Activated CD4-positive, alpha-beta T cell treated with anti-CD3 and anti-CD28 coated beads, Interleukin-2, amount 10 ng/mL, durations not matched to agents 7 days and 5 days (primary cell): ENCODE measurements at regions not wholly inside any gene's neighbourhood (a gene's known extent, or its start where the extent isn't known, plus 50 kb on each side); places are given as distances from the start of the nearest gene placed in this dataset.
"Not testable (repeated sequence)": the region's sequence is repeated elsewhere in the genome, so short reads cannot be mapped to it uniquely, and the experiment has no call there.

Experiments used
- CTCF ChIA-PET: fragments of 350-600 bp; sonication (Branson Sonifier 250); formaldehyde crosslinking; loops from one replicate; lab custom pipeline; 2021; ENCODE audit warnings: antibody characterized with exemption; lab: Charles Lee
- POLR2A ChIA-PET: fragments of 350-600 bp; sonication (Branson Sonifier 250); formaldehyde crosslinking; loops from one replicate; lab custom pipeline; 2021; ENCODE audit warnings: antibody characterized with exemption; lab: Charles Lee
- DNase-seq: peaks from one replicate; pipeline ENCODE4 v3.0.0-alpha.2; 2020
- H3K27ac Mint-ChIP-seq: one replicate; pipeline ENCODE4 v1.8.0; 2021; ENCODE audit warnings: mild to moderate bottlenecking, moderate library complexity, mixed read lengths
- H3K27me3 Mint-ChIP-seq: one replicate; pipeline ENCODE4 v1.8.0; 2021; ENCODE audit warnings: mixed read lengths
- H3K36me3 Mint-ChIP-seq: one replicate; pipeline ENCODE4 v1.8.0; 2021; ENCODE audit warnings: low read depth, mixed read lengths
- H3K4me1 Mint-ChIP-seq: one replicate; pipeline ENCODE4 v1.8.0; 2021; ENCODE audit warnings: mixed read lengths
- H3K4me3 Mint-ChIP-seq: one replicate; pipeline ENCODE4 v1.8.0; 2021; ENCODE audit warnings: mild to moderate bottlenecking, moderate library complexity, mixed read lengths
- H3K9me3 Mint-ChIP-seq: one replicate; pipeline ENCODE4 v1.8.0; 2021; ENCODE audit warnings: mixed read lengths

DNA sequence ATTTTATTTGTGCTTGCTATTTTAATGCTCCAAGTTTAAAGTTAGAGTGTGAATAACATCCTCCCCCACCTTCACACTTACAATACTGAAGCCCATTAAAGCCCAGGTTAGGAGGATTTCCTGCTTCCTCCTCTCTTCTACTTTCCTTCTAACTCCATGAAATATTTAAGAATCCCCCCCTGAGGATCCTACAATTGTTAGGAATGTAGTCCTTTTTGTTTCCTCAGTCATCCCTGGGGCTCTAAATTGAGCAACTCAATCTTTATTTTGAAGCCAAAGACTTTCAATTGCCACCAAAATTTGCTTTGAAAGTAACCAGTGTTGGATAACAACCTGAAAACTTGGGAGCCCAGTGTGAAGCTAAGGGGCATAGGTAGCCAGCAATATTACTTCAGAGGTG is 276.9 kb downstream of the FAM47A start:
- H3K4me1 Mint-ChIP-seq, result no peaks in the 10 kb centered on the region
- CTCF ChIA-PET, result no interaction called here
- no peaks in the 10 kb centered on the region for H3K27me3 Mint-ChIP-seq
- no peaks in the 10 kb centered on the region for H3K36me3 Mint-ChIP-seq
- POLR2A ChIA-PET, result no interaction called here
- no peak for DNase-seq
- H3K27ac Mint-ChIP-seq, result no peak overlapping the region
- H3K4me3 Mint-ChIP-seq, result no peak overlapping the region
- H3K9me3 Mint-ChIP-seq, result no peaks in the 10 kb centered on the region

DNA sequence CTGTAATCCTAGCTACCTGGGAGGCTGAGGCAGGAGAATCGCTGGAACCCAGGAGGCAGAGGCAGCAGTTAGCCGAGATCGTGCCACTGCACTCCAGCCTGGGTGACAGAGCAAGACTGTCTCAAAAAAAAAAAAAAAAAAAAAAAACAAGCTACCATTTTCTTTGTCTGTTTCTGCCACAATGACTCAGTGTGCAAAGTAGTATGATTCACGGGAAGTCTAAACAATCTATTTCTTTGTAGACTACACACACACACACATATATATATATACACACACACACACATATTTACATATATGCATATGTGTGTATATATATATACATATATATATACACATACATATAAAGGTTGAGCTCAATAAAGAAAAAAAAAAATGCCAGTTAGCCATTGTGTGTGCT is 280.0 kb downstream of the FAM47A start:
- H3K4me3 Mint-ChIP-seq, H3K27ac Mint-ChIP-seq, H3K9me3 Mint-ChIP-seq, POLR2A ChIA-PET, H3K4me1 Mint-ChIP-seq, DNase-seq, H3K36me3 Mint-ChIP-seq, H3K27me3 Mint-ChIP-seq: not testable (repeated sequence)
- CTCF ChIA-PET, result interaction anchor here (0.6 kb wide), 1 partner anchor 12 kb away, joined by 3 read pairs; no protein-coding TSS in a partner anchor

DNA sequence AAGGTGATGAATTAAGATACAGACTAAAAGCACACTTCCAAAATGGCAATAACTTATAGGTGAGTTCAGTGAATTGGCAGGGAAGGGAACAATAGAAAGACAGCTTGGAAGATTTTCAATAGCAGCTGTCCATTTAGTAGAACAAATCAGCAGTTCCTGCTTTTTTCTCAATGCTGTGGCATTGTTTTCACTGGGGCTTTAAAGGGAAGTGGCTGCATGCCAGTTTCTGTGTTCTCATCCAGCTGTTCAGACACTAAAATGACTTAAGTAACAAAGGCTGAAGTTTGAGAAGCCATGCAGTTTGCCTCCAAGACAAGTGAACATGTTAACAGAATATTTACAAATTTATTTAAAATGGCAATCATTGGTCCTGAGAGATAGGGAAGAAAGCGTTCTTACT is 291.9 kb downstream of the FAM47A start:
- CTCF ChIA-PET, result interaction anchor here (0.6 kb wide), 1 partner anchor 12 kb away, joined by 3 read pairs; no protein-coding TSS in a partner anchor
- no peak overlapping the region for H3K27ac Mint-ChIP-seq

DNA sequence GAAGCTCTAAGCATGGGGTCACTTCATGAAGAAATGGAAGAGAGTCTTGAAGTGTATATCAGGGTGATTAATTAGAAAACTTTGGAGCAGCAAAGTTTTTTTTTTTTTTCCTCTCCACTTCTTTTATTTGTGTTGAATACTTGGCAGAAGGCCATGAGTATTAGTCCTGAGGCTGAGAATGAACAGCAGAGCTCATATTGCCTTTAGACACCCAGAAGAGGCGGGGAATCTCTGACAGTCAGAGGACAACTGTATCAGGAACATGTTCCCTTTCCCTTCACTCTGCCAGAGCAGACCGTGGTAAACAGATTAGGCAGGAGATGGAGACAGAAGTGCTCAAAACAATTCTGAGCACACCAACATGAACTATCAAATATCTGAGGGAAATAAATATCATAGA is 300.9 kb downstream of the FAM47A start:
- DNase-seq, result no peak
- ChIA-PET POLR2A (no interaction called here), CTCF (no interaction called here)
- Mint-ChIP-seq H3K27me3 (no peaks in the 10 kb centered on the region), H3K4me3 (no peak overlapping the region), H3K9me3 (peaks cover 3% of the 10 kb centered on the region), H3K36me3 (no peaks in the 10 kb centered on the region), H3K27ac (no peak overlapping the region), H3K4me1 (no peaks in the 10 kb centered on the region)

More for the DNA sequence above, 291.9 kb downstream of the FAM47A start:
- H3K36me3 Mint-ChIP-seq, result no peaks in the 10 kb centered on the region
- DNase-seq, result no peak
- no peak overlapping the region for H3K4me3 Mint-ChIP-seq
- POLR2A ChIA-PET, result no interaction called here
- H3K9me3 Mint-ChIP-seq, result no peaks in the 10 kb centered on the region
- H3K27me3 Mint-ChIP-seq, result no peaks in the 10 kb centered on the region
- H3K4me1 Mint-ChIP-seq, result no peaks in the 10 kb centered on the region

DNA sequence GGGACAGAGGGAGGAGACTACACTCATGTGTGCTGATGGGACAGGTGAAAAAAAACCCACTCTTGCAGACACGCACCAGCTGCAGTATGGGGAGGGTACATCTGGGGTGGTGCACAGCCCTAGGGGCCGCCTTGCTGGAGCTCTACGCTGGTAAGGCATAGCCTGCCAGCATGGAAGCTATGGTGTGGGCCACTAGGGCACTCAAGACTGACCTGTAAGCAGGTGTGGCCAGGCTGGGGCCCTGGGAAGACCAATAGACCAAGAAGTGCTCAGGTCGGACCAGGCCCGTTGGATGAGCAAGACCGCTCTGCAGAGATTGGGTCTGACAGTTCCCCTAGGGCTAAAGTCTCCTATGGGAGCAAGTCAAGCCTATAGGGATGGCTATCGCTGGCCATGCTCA is 314.8 kb downstream of the FAM47A start:
- Mint-ChIP-seq H3K36me3 (no peaks in the 10 kb centered on the region), H3K27ac (no peak overlapping the region), H3K9me3 (peaks cover 3% of the 10 kb centered on the region), H3K4me1 (no peaks in the 10 kb centered on the region), H3K27me3 (no peaks in the 10 kb centered on the region), H3K4me3 (no peak overlapping the region)
- no peak for DNase-seq
- ChIA-PET POLR2A (no interaction called here), CTCF (no interaction called here)

DNA sequence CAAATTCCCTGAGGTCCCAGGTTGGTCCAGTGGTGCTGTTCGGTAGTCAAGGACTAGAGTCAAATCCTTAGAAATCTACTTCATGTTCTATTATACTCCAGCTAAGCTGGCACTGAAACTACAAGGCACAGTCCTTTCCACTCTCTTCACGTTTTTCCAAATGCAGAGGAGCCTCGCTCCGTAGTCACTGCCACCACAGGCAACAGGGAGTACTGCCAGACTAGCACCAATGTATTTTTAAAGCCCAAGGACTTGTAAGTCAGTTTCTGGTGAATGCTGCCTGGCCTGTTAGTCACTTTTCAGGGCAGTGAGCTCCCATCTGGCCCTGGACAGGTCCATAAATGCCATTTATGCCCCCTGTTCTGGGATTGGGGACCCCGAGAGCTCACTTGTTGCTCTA is 323.5 kb downstream of the FAM47A start:
- Mint-ChIP-seq H3K27me3 (no peaks in the 10 kb centered on the region), H3K9me3 (peaks cover 2% of the 10 kb centered on the region), H3K27ac (no peak overlapping the region), H3K4me3 (no peak overlapping the region), H3K4me1 (no peaks in the 10 kb centered on the region), H3K36me3 (no peaks in the 10 kb centered on the region)
- ChIA-PET CTCF (no interaction called here), POLR2A (no interaction called here)
- no peak for DNase-seq

DNA sequence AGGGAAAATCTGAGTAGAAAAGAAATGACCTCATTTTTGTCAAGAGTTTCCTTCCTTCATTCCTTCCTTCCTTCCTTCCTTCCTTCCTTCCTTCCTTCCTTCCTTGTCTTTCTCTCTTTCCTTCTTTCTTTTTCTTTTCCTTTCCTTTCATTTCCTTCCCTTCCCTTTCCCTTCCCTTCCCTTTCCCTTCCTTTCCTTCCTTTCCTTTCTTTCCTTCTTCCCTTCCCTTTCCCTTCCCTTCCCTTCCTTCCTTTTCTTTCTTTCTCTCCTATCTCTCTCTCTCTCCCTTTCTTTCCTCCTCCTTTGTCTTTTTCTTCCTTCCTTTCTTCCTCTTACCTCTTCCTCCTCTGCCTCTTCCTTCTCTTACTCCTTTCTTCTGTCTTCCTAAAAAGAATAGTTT is 347.6 kb downstream of the FAM47A start:
- no peak overlapping the region for H3K27ac Mint-ChIP-seq
- no peaks in the 10 kb centered on the region for H3K27me3 Mint-ChIP-seq

DNA sequence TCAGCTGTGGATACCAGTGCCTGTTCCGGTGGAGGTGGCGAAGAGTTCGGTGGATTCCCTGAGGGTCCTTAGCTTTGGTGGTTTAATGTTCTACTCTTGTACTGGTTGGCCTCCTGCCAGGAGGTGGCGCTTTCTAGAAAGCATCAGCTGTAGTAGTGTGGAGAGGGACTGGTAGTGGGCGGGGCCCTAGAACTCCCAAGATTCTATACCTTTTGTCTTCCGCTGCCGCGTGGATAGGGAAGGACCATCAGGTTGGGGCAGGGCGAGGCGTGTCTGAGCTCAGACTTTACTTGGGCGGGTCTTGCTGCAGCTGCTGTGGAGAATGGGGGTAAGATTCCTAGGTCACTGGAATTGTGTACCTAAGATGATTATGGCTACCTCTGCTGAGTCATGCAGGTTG is 390.3 kb downstream of the FAM47A start:
- CTCF ChIA-PET, result no interaction called here
- H3K4me1 Mint-ChIP-seq, result no peaks in the 10 kb centered on the region
- no peaks in the 10 kb centered on the region for H3K36me3 Mint-ChIP-seq
- no peak overlapping the region for H3K4me3 Mint-ChIP-seq
- DNase-seq, result no peak
- H3K27ac Mint-ChIP-seq, result no peak overlapping the region
- no peaks in the 10 kb centered on the region for H3K9me3 Mint-ChIP-seq
- H3K27me3 Mint-ChIP-seq, result no peaks in the 10 kb centered on the region
- POLR2A ChIA-PET, result no interaction called here

More for the DNA sequence above, 347.6 kb downstream of the FAM47A start:
- Mint-ChIP-seq H3K4me1 (no peaks in the 10 kb centered on the region), H3K9me3 (no peaks in the 10 kb centered on the region), H3K4me3 (no peak overlapping the region), H3K36me3 (no peaks in the 10 kb centered on the region)
- POLR2A ChIA-PET, result no interaction called here
- no peak for DNase-seq
- CTCF ChIA-PET, result no interaction called here

DNA sequence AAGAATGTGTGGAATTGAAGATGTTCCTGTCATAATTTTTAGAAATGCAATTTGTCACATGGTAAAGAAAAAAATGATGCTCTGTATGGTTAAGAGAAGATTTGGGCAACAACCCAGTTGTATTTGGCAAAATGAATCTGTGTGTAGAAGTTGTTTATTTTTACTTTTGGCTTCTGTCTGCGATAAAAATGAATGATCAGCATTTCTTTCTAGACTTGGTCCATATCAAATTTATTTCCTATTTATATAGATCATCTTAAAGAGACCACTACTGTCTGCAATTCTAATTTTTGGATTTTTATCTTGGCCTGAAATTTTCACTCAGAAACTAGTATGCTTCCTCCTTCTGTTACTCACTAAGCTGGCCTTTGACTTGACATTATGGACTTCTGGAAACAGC is 396.9 kb downstream of the FAM47A start:
- no peaks in the 10 kb centered on the region for H3K27me3 Mint-ChIP-seq
- peaks cover 2% of the 10 kb centered on the region for H3K9me3 Mint-ChIP-seq
- no peaks in the 10 kb centered on the region for H3K36me3 Mint-ChIP-seq
- DNase-seq, result no peak
- no peak overlapping the region for H3K27ac Mint-ChIP-seq
- H3K4me3 Mint-ChIP-seq, result no peak overlapping the region
- POLR2A ChIA-PET, result no interaction called here
- CTCF ChIA-PET, result no interaction called here
- H3K4me1 Mint-ChIP-seq, result no peaks in the 10 kb centered on the region

DNA sequence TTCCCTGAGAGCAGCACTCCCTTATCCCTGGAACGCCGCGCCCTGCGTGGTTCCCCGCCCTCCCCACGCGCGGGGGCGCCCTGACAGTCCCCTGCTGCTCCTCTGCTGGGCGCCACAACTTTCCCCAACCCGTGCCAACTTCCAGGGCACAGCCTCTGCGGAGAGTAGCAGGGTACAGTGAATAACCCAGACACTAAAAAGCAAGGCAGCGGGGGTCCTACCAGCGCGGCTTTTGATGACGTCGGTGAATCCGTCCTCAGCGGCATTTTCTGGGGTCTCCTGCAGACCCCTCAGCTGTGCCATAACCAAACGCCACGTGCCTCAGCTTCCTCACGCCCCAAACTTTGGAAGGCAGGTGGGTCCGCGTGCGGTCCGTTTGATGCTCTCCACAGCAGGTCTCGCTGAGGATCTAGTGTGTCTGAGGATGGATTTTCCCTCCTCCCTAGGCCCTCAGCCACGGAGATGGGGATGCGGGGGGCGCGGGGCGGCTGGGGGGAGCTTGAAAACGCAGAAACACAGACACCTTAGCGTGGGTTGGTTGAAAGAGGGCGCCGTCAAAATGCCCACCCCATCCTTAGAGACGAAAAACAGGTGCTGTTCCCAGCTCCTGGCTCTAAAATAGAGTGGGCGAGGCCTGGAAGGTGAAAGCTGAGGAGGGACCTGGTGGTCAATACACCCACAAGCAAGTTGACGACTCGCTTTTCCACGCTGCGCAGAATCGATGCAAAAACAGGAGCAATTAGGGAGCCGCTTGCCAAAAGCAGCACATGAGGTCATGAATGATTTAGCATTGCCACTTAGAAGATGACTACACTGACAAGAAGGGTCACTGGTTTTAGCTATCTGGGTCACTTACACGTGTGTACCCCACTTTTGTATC is 405.6 kb downstream of the FAM47A start:
- DNase-seq, result no peak
- ChIA-PET CTCF (no interaction called here), POLR2A (no interaction called here)
- Mint-ChIP-seq H3K4me1 (no peaks in the 10 kb centered on the region), H3K9me3 (no peaks in the 10 kb centered on the region), H3K4me3 (no peak overlapping the region), H3K27ac (no peak overlapping the region), H3K27me3 (no peaks in the 10 kb centered on the region), H3K36me3 (no peaks in the 10 kb centered on the region)

DNA sequence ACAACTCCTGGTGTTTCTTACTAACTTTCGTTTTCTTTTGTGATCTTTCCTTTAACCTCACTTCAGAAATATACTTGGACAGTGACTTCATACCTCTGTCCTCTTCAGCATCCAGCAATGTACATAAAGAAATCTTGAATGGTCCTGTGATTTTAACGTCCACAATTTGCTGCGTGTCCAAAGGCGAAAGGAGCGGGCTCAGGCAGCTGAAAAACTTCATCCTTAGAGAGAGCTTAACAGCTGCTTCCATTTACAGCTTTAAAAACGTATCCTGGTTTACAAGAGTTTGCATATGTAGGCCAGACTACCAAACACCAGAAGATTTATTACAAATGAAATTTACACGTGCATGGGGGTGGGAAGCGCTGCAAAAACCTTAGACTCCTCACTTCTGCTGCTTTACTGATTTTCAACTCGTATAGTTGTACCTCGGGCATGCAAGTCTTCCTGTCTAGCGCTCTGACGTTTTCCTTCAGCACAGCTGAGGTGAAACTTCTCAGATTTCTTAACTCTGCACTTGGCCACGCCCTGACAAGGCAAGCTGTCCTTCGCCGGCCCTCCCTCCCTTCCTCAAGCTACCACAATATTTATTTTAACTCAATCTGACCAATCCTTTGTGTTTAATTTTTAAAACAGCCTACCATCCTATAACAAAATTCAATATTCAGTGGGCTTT is 406.4 kb downstream of the FAM47A start:
- H3K4me1 Mint-ChIP-seq, result no peaks in the 10 kb centered on the region
- H3K9me3 Mint-ChIP-seq, result no peaks in the 10 kb centered on the region
- ChIA-PET CTCF (no interaction called here), POLR2A (no interaction called here)
- H3K27ac Mint-ChIP-seq, result no peak overlapping the region
- no peak overlapping the region for H3K4me3 Mint-ChIP-seq
- DNase-seq, result no peak
- no peaks in the 10 kb centered on the region for H3K27me3 Mint-ChIP-seq
- H3K36me3 Mint-ChIP-seq, result no peaks in the 10 kb centered on the region

DNA sequence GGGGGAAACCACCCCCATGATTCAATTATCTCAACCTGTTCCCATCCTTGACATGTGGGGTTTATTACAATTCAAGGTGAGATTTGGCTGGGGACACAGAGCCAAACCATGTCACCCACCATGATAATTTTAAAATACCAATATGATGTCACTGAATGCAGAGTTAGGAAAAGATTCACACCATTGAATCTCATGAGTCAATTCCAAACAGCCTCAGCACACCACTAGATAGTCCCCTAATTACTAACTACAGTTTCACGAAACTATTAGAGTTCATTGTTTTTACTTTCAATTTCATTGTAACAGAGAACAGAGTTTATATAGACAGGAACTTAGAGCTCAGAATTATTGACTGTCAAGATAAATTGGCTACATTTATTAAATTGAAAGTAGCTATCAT is 410.2 kb downstream of the FAM47A start:
- Mint-ChIP-seq H3K36me3 (no peaks in the 10 kb centered on the region), H3K9me3 (no peaks in the 10 kb centered on the region), H3K4me1 (no peaks in the 10 kb centered on the region), H3K27ac (no peak overlapping the region), H3K4me3 (no peak overlapping the region), H3K27me3 (no peaks in the 10 kb centered on the region)
- ChIA-PET POLR2A (no interaction called here), CTCF (no interaction called here)
- DNase-seq, result no peak

DNA sequence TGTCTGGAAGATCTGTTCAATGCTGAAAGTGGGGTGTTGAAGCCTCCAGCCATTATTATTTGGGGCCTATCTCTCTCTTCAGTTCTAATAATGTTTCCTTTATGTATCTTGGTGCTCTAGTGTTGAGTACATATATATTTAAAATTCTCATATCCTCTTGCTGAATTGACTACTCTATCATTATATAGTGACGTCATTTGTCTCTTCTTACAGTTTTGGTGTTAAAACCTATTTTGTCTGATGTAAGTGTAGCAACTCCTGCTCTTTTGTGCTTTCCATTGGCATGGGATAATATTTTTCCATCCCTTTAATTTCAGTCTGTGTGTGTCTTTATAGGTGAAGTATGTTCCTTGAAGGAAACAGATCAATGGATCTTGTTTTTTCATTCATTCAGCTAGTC is 446.0 kb downstream of the FAM47A start:
- CTCF ChIA-PET, result no interaction called here
- H3K4me1 Mint-ChIP-seq, result no peaks in the 10 kb centered on the region
- DNase-seq, result no peak
- no peak overlapping the region for H3K4me3 Mint-ChIP-seq
- H3K27me3 Mint-ChIP-seq, result no peaks in the 10 kb centered on the region
- no peaks in the 10 kb centered on the region for H3K36me3 Mint-ChIP-seq
- H3K27ac Mint-ChIP-seq, result no peak overlapping the region
- POLR2A ChIA-PET, result no interaction called here
- no peaks in the 10 kb centered on the region for H3K9me3 Mint-ChIP-seq
